Cerebellar nuclear complex (tissue), 1 donor: ENCODE measurements at regions not wholly inside any gene's neighbourhood (a gene's known extent, or its start where the extent isn't known, plus 50 kb on each side); places are given as distances from the start of the nearest gene placed in this dataset.

Experiments used
- DNase-seq, 2 experiments: peaks; one replicate each; lab custom pipeline; 2025; lab: John Stamatoyannopoulos, UW

GRCh38 chr6:87908978-87909811 lies 138.4 kb upstream of the SPACA1 start:
- no peak for DNase-seq

DNA sequence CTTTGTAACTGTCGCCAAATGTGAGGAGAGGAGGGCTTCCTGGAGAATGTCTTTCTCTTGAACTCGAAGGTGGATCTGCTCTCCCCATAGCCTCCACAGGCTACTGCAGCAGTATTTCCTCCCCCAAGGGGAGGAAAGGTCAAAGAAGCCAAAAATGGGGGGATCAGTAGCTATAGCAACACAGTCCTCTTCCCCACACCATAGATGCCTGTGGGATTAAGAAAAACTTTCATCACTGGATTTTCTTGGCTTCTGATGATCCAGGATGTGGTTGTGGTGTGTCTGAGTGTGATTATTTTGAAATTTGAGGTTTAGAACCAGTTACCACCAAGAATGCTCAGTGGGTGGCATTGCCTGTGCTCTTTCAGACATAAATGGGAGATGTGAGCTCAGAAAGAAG lies 140.1 kb upstream of the SPACA1 start:
- no peak for DNase-seq

GRCh38 chr6:87905101-87905641 lies 142.5 kb upstream of the SPACA1 start:
- no peak for DNase-seq

GRCh38 chr6:87904011-87904410 lies 143.6 kb upstream of the SPACA1 start:
- no peak for DNase-seq

GRCh38 chr6:87903323-87903722 lies 144.3 kb upstream of the SPACA1 start:
- DNase-seq, result no peak

DNA sequence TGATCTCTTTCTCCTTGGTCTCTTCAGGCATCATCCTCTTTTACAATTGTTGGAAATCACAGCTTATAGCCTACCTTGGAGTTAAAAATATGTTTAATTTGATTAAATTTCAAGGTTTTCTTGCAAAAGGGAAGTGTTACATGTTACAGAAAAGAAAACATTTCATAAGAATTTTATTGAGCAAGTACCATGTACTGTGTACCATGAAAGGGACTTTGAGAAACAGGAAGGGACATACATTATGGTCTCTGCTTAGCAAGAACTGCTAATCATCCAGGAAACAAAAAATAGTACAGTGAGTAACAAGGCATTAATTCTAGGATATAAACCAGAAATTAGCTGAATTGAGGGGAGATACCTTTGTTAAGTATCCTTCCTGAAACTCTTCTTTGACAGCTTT lies 145.3 kb upstream of the SPACA1 start:
- no peak for DNase-seq

GRCh38 chr6:87901613-87902012 lies 146.0 kb upstream of the SPACA1 start:
- DNase-seq, result no peak

- DNase-seq, result no peak
These were observed 147.4 kb upstream of the SPACA1 start for GRCh38 chr6:87900160-87900698.

DNA sequence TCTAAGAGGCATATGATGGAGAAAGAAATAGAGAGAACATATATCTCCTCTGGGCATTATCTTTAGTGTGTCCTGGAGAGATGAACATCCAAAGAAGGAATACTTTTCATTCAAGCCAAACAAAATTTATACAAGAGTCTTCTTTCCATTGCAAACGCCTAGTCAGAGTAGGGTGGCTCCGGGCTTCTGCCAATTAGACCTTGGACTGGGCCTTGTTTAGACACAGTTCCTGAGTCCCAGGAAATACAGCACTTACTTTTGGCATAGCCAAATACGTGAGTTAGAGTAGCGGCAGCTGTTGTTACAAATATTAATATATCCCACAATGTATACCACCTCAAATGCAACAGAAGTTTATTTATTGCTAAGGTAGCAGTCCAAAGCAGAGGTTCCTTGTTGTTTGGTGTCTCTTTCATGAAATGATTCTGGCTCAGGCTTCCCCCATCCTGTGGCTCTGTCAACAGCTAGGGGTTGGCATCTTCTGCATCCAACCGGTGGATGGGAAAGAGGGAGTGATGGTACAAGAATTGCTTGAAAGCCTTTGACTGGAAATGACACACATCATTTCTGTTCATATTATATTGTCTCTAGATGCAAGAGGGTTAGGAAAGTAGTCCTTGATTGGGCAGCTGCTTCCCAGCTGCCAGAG lies 148.0 kb upstream of the SPACA1 start:
- no peak for DNase-seq

- DNase-seq, result no peak
These were observed 150.0 kb upstream of the SPACA1 start for GRCh38 chr6:87897663-87898062.

DNA sequence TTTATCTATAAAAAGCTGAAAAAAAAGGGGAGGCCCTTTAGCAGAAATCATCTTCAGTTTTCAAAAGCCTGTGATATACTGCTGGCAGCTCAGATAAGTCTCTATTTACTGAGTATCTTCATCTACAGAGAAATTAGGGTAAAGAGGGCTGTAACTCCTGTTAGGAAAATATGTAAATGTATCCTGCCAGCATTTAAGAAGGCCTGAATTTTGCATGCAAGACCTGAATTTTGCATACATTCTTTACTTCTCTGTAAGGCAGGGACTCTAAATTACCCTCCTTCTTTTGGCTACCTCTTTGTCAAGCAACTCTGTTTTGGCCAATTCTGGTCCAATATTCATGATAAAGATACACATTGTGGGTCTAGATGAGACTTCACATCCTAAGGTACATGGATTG lies 150.6 kb upstream of the SPACA1 start:
- no peak for DNase-seq

DNA sequence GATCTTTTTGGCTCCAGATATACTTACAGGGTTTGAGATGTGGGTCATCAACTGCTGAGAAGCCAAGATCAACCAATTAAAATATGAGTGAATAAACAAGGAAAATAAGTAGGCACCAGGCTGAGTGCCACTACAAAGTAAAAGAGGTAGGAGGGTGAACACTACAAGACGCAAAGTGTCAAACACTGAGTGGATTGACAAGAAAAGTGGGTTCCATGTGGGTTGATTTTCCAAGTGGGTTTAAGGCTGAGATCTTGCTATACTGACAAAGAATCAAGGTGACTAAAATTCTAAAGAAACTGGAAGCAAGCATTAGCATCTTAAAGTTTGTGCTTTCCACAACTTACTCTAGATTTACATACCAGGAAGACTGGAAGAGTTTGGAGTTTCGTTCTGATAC lies 160.4 kb upstream of the SPACA1 start:
- DNase-seq, result no peak

DNA sequence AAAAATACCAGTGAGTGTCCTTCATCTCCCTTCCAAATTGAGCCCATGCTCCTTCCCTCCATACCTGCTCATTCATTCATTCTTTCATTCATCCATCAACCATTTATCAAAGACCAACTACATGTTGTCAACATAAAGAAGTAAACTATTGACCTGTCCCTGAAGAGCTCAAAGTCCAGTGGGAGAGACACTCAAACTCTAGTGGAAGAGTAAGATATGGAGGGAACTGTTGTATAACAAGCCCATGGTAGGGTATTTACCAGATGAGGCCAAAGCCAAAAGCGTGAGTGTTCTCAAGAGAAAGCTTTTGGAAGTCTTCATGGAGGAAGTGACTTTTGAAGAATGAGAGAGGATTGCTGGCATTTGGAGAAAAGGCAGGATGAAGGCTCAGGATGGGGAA lies 163.4 kb upstream of the SPACA1 start:
- DNase-seq, result no peak

DNA sequence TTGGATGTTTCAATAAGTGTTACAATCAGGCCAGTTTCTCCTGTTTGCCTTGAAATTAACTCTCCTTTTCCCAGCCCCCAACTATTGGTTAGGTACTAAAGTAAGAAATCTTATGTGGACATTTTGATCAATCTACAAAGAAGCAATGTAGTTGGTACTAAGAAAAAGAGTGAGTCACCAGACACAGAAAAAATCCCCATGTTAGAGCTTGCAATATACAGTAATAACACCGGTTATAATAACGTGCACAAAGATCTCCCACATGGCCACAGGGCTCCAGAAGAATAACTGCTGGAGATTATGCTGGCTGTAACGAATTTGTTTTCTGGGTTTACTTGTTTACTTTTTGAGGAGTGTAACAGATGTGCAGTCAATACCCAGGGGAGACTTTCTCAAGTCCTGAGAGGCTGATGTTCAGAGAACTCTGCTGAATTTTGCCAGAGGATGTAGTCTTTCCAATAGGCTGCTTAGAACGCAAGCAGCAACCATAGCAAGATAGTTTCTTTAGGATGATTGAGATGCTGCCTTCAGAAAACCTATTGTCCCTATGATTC lies 166.2 kb upstream of the SPACA1 start:
- no peak for DNase-seq

- no peak for DNase-seq
These were observed 168.3 kb upstream of the SPACA1 start for GRCh38 chr6:87879132-87879861.

DNA sequence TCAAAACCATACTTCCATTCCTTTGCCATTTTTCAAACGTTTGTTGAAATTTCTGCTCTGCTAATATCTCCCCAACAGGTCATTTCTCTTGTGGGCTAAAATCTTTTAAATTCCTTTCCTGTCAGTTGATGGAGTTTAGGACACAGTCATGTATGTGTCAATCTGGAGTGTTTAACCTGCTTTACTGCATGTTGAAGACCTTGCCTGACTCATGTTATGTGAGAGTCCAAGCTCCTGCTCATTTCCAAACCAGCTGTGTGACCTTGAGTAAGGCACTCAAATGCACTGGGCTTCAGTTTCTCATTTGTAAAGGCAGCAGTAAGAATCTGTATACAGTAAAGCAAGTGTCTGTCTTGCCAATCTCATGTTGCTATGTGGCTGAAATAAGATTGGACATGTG lies 171.9 kb upstream of the SPACA1 start:
- no peak for DNase-seq

DNA sequence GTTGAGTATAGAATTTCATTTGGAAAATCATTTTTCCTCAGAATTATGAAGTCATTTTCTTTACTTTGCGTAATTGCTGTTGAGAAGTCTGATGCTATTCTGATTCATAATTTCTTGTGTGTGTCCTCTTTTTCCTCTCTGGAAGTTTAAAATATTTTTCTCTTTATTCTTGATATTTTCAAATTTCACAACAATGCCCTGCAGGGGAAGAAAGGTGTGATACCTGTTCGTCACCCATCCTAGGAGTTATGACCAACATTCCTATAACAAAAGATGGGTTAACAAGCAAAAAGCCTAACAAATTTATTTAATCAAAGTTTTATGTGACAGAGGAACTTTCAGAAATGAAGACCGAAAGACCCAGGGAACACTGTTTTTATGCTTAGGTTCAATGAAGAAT lies 171.5 kb upstream of the AKIRIN2 start:
- DNase-seq, result no peak

DNA sequence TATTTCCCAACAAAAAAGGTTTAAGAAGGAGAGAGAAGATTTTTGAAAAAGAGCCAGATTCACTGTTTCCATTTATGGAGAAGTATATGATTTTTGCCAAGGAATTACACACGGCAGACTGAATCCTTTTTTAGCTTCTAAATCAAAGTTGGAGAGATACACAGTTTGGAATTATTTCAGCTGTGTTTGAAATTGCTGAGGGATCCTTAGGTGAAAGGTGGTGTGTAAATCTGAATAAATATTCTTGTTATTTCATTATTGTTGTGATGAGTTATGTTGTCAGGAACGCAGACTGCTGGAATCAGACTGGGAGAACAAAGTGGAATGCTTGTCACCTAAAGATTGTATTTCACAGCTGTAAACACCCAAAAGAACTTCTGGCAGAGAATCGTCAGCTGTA lies 168.5 kb upstream of the AKIRIN2 start:
- no peak for DNase-seq

GRCh38 chr6:87869064-87869905 lies 167.3 kb upstream of the AKIRIN2 start:
- DNase-seq, result no peak

GRCh38 chr6:87860902-87861301 lies 158.9 kb upstream of the AKIRIN2 start:
- DNase-seq, result no peak

DNA sequence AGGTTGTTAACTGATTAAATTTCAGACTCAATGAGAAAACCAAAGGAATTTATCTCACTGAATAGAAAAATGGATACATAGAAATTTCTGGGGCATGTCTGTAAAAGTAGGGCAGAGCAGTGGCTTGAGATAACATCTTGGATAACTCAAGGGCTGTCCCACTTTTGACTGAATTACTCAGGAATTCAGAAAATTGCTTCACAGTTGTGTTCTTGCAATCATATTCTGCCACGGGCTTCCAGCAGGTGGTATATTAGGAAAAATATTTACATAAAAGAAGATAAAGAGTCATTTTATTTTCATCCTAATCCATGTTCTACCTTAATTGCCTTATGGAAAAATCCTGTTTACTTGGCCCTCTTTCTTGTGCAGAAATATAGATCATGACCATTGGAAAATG lies 156.4 kb upstream of the AKIRIN2 start:
- no peak for DNase-seq
